ENCODE measurements at regions not wholly inside any gene's neighbourhood (a gene's known extent, or its start where the extent isn't known, plus 50 kb on each side); places are given as distances from the start of the nearest gene placed in this dataset.

- Histone ChIP-seq H3K36me3 (ENCODE audit: control insufficient read depth, insufficient read depth, low read length) (no peaks in the 10 kb centered on the region), H3K4me1 (ENCODE audit: control insufficient read depth, insufficient read depth, low read length) (no peaks in the 10 kb centered on the region), H3K9ac (ENCODE audit: low read length) (no peak overlapping the region), H3K27me3 (ENCODE audit: control insufficient read depth, insufficient read depth, low read length) (no peaks in the 10 kb centered on the region), H3K27ac (ENCODE audit: low read depth, low read length) (no peak overlapping the region), H3K4me3 (ENCODE audit: low read length) (no peak overlapping the region)
Measured at GRCh38 chr2:4507661-4508060, 804.3 kb downstream of the DCDC2C start.

GRCh38 chr2:4515871-4516761, 812.7 kb downstream of the DCDC2C start:
- Histone ChIP-seq H3K27me3 (ENCODE audit: control insufficient read depth, insufficient read depth, low read length) (no peaks in the 10 kb centered on the region), H3K4me3 (ENCODE audit: low read length) (no peak overlapping the region), H3K4me1 (ENCODE audit: control insufficient read depth, insufficient read depth, low read length) (no peaks in the 10 kb centered on the region), H3K36me3 (ENCODE audit: control insufficient read depth, insufficient read depth, low read length) (no peaks in the 10 kb centered on the region), H3K9ac (ENCODE audit: low read length) (no peak overlapping the region), H3K27ac (ENCODE audit: low read depth, low read length) (no peak overlapping the region)

- H3K36me3 ChIP-seq (ENCODE audit: control insufficient read depth, insufficient read depth, low read length), result no peaks in the 10 kb centered on the region
- no peaks in the 10 kb centered on the region for H3K27me3 ChIP-seq (ENCODE audit: control insufficient read depth, insufficient read depth, low read length)
- no peak overlapping the region for H3K4me3 ChIP-seq (ENCODE audit: low read length)
- no peaks in the 10 kb centered on the region for H3K4me1 ChIP-seq (ENCODE audit: control insufficient read depth, insufficient read depth, low read length)
- no peak overlapping the region for H3K9ac ChIP-seq (ENCODE audit: low read length)
- H3K27ac ChIP-seq (ENCODE audit: low read depth, low read length), result no peak overlapping the region
Measured at GRCh38 chr2:4518596-4518995, 815.2 kb downstream of the DCDC2C start.

- Histone ChIP-seq H3K9ac (ENCODE audit: low read length) (no peak overlapping the region), H3K27me3 (ENCODE audit: control insufficient read depth, insufficient read depth, low read length) (no peaks in the 10 kb centered on the region), H3K4me3 (ENCODE audit: low read length) (no peak overlapping the region), H3K27ac (ENCODE audit: low read depth, low read length) (no peak overlapping the region), H3K36me3 (ENCODE audit: control insufficient read depth, insufficient read depth, low read length) (no peaks in the 10 kb centered on the region), H3K4me1 (ENCODE audit: control insufficient read depth, insufficient read depth, low read length) (no peaks in the 10 kb centered on the region)
Measured at GRCh38 chr2:4522498-4523421, 819.4 kb downstream of the DCDC2C start.

GRCh38 chr2:4527416-4527815, 824.0 kb downstream of the DCDC2C start:
- Histone ChIP-seq H3K36me3 (ENCODE audit: control insufficient read depth, insufficient read depth, low read length) (no peaks in the 10 kb centered on the region), H3K4me1 (ENCODE audit: control insufficient read depth, insufficient read depth, low read length) (no peaks in the 10 kb centered on the region), H3K4me3 (ENCODE audit: low read length) (no peak overlapping the region), H3K27ac (ENCODE audit: low read depth, low read length) (no peak overlapping the region), H3K27me3 (ENCODE audit: control insufficient read depth, insufficient read depth, low read length) (no peaks in the 10 kb centered on the region), H3K9ac (ENCODE audit: low read length) (no peak overlapping the region)

GRCh38 chr2:4528246-4528645, 824.9 kb downstream of the DCDC2C start:
- Histone ChIP-seq H3K9ac (ENCODE audit: low read length) (no peak overlapping the region), H3K27me3 (ENCODE audit: control insufficient read depth, insufficient read depth, low read length) (no peaks in the 10 kb centered on the region), H3K4me1 (ENCODE audit: control insufficient read depth, insufficient read depth, low read length) (no peaks in the 10 kb centered on the region), H3K36me3 (ENCODE audit: control insufficient read depth, insufficient read depth, low read length) (no peaks in the 10 kb centered on the region), H3K4me3 (ENCODE audit: low read length) (no peak overlapping the region), H3K27ac (ENCODE audit: low read depth, low read length) (no peak overlapping the region)

- H3K9ac ChIP-seq (ENCODE audit: low read length), result no peak overlapping the region
- H3K36me3 ChIP-seq (ENCODE audit: control insufficient read depth, insufficient read depth, low read length), result no peaks in the 10 kb centered on the region
- no peaks in the 10 kb centered on the region for H3K27me3 ChIP-seq (ENCODE audit: control insufficient read depth, insufficient read depth, low read length)
- H3K4me1 ChIP-seq (ENCODE audit: control insufficient read depth, insufficient read depth, low read length), result no peaks in the 10 kb centered on the region
- no peak overlapping the region for H3K27ac ChIP-seq (ENCODE audit: low read depth, low read length)
- no peak overlapping the region for H3K4me3 ChIP-seq (ENCODE audit: low read length)
Measured at GRCh38 chr2:4528773-4529172, 825.4 kb downstream of the DCDC2C start.

GRCh38 chr2:4529738-4530137, 826.4 kb downstream of the DCDC2C start:
- no peaks in the 10 kb centered on the region for H3K4me1 ChIP-seq (ENCODE audit: control insufficient read depth, insufficient read depth, low read length)
- no peak overlapping the region for H3K9ac ChIP-seq (ENCODE audit: low read length)
- no peak overlapping the region for H3K4me3 ChIP-seq (ENCODE audit: low read length)
- no peaks in the 10 kb centered on the region for H3K36me3 ChIP-seq (ENCODE audit: control insufficient read depth, insufficient read depth, low read length)
- H3K27ac ChIP-seq (ENCODE audit: low read depth, low read length), result no peak overlapping the region
- no peaks in the 10 kb centered on the region for H3K27me3 ChIP-seq (ENCODE audit: control insufficient read depth, insufficient read depth, low read length)

- no peak overlapping the region for H3K27ac ChIP-seq (ENCODE audit: low read depth, low read length)
- no peaks in the 10 kb centered on the region for H3K4me1 ChIP-seq (ENCODE audit: control insufficient read depth, insufficient read depth, low read length)
- no peaks in the 10 kb centered on the region for H3K36me3 ChIP-seq (ENCODE audit: control insufficient read depth, insufficient read depth, low read length)
- H3K4me3 ChIP-seq (ENCODE audit: low read length), result no peak overlapping the region
- no peak overlapping the region for H3K9ac ChIP-seq (ENCODE audit: low read length)
- no peaks in the 10 kb centered on the region for H3K27me3 ChIP-seq (ENCODE audit: control insufficient read depth, insufficient read depth, low read length)
Measured at GRCh38 chr2:4530231-4530630, 826.9 kb downstream of the DCDC2C start.

GRCh38 chr2:4533806-4534205, 830.4 kb downstream of the DCDC2C start:
- Histone ChIP-seq H3K9ac (ENCODE audit: low read length) (no peak overlapping the region), H3K4me3 (ENCODE audit: low read length) (no peak overlapping the region), H3K27me3 (ENCODE audit: control insufficient read depth, insufficient read depth, low read length) (no peaks in the 10 kb centered on the region), H3K36me3 (ENCODE audit: control insufficient read depth, insufficient read depth, low read length) (no peaks in the 10 kb centered on the region), H3K27ac (ENCODE audit: low read depth, low read length) (no peak overlapping the region), H3K4me1 (ENCODE audit: control insufficient read depth, insufficient read depth, low read length) (no peaks in the 10 kb centered on the region)

GRCh38 chr2:4539121-4539520, 835.7 kb downstream of the DCDC2C start:
- Histone ChIP-seq H3K4me1 (ENCODE audit: control insufficient read depth, insufficient read depth, low read length) (no peaks in the 10 kb centered on the region), H3K27me3 (ENCODE audit: control insufficient read depth, insufficient read depth, low read length) (no peaks in the 10 kb centered on the region), H3K27ac (ENCODE audit: low read depth, low read length) (no peak overlapping the region), H3K4me3 (ENCODE audit: low read length) (no peak overlapping the region), H3K36me3 (ENCODE audit: control insufficient read depth, insufficient read depth, low read length) (no peaks in the 10 kb centered on the region), H3K9ac (ENCODE audit: low read length) (no peak overlapping the region)

GRCh38 chr2:4549666-4550210, 846.4 kb downstream of the DCDC2C start:
- Histone ChIP-seq H3K27me3 (ENCODE audit: control insufficient read depth, insufficient read depth, low read length) (no peaks in the 10 kb centered on the region), H3K4me3 (ENCODE audit: low read length) (no peak overlapping the region), H3K9ac (ENCODE audit: low read length) (no peak overlapping the region), H3K27ac (ENCODE audit: low read depth, low read length) (no peak overlapping the region), H3K36me3 (ENCODE audit: control insufficient read depth, insufficient read depth, low read length) (no peaks in the 10 kb centered on the region), H3K4me1 (ENCODE audit: control insufficient read depth, insufficient read depth, low read length) (no peaks in the 10 kb centered on the region)

All from rectal smooth muscle tissue (tissue), 1 donor.